DOHH2 (cell line): ENCODE measurements at regions not wholly inside any gene's neighbourhood (a gene's known extent, or its start where the extent isn't known, plus 50 kb on each side); places are given as distances from the start of the nearest gene placed in this dataset.

Experiments
- CTCF ChIP-seq: fragments of 200-600 bp; sonication (generic); IDR thresholded peaks from one replicate; pipeline ENCODE4 v1.5.1; 2014; ENCODE audit warnings: antibody characterized with exemption, mild to moderate bottlenecking, low read depth, low read length; ENCODE audit not compliant: poor library complexity, severe bottlenecking
- EZH2phosphoT487 ChIP-seq: fragments of 200-600 bp; sonication (generic); IDR thresholded peaks from 2 replicates; pipeline ENCODE4 v1.6.1; 2017; ENCODE audit warnings: borderline replicate concordance, mild to moderate bottlenecking, antibody characterized with exemption, low read length, moderate library complexity, mixed read lengths

- TF ChIP-seq CTCF (no peak), EZH2phosphoT487 (no peak)
Observed at GRCh38 chr9:85142496-85142911, 473.0 kb downstream of the NTRK2 start.
